K562 (cell line): ENCODE measurements at regions not wholly inside any gene's neighbourhood (a gene's known extent, or its start where the extent isn't known, plus 50 kb on each side); places are given as distances from the start of the nearest gene placed in this dataset.

ENCODE experiments used
- ATAC-seq: fragments of 200-7000 bp; cut with Tn5 transposase; 3 replicates; pipeline ENCODE4 v1.9.1; 2020; ENCODE audit warnings: moderate library complexity
- BruUV-seq: library from RNA; stranded (reverse); fragments of 400-500 nt; replicated peaks from 2 replicates; lab custom pipeline; 2021; lab: Mats Ljungman, UMichigan
- CTCF ChIA-PET: fragments of 300-600 bp; formaldehyde crosslinking; extraction: SDS; loops from one replicate; lab custom pipeline; 2021; ENCODE audit warnings: low intra/inter-chr PET ratio; lab: Yijun Ruan, JAX
- POLR2A ChIA-PET: fragments of 300-600, 350-650 bp; sonication (Branson Sonifier 250); formaldehyde crosslinking; extraction: SDS; loops from one replicate; lab custom pipeline; 2021; ENCODE audit warnings: antibody characterized with exemption, inconsistent platforms; lab: Yijun Ruan, JAX
- DNase-seq, 4 experiments: peaks; one replicate each; pipeline versions ENCODE4 v3.0.0 to v3.0.0-alpha.2; 2011 to 2018; ENCODE audit warnings: low spot score in 3 of 4, mixed read lengths in 3 of 4; ENCODE audit errors: extremely low read depth in 1 of 4
- FAIRE-seq: peaks from 2 replicates; lab custom pipeline; 2011; peaks lifted over from hg19 to GRCh38; lab: Jason Lieb, UNC
- H2AFZ ChIP-seq: 2 replicates; pipeline ENCODE4 v1.6.0; 2011; ENCODE audit warnings: low read depth, low read length, control low read depth, inconsistent platforms
- H3K27ac ChIP-seq: fragments of 200-600 bp; 3 replicates; pipeline ENCODE4 v1.8.0; 2011; ENCODE audit warnings: low read depth, mild to moderate bottlenecking, control low read depth, inconsistent platforms, low read length, moderate library complexity, mixed read lengths; ENCODE audit errors: extremely low read depth
- H3K27me3 ChIP-seq, 2 experiments: fragments of 300-600 bp in 1 of 2; 2 replicates in 1 of 2; 3 replicates in 1 of 2; pipeline versions ENCODE4 v1.6.0 to v1.8.0; 2011; ENCODE audit warnings: inconsistent platforms in 2 of 2, low read length in 2 of 2, mild to moderate bottlenecking in 1 of 2, mixed read lengths in 1 of 2, moderate library complexity in 1 of 2; ENCODE audit not compliant: control insufficient read depth in 2 of 2, insufficient read depth in 2 of 2
- H3K36me3 ChIP-seq: fragments of 300-600 bp; 3 replicates; pipeline ENCODE4 v1.8.0; 2011; ENCODE audit warnings: mild to moderate bottlenecking, low read length, inconsistent platforms; ENCODE audit not compliant: control insufficient read depth, insufficient read depth
- H3K4me1 ChIP-seq, 2 experiments: fragments of 200-600 bp in 1 of 2; replicated peaks in 1 of 2; 2 replicates in 1 of 2; 3 replicates in 1 of 2; pipeline versions ENCODE4 v1.5.1 to v1.8.0; 2011; ENCODE audit warnings: inconsistent platforms in 2 of 2, low read length in 2 of 2, mild to moderate bottlenecking in 1 of 2, mixed read lengths in 1 of 2, moderate library complexity in 1 of 2; ENCODE audit not compliant: control insufficient read depth in 2 of 2, insufficient read depth in 2 of 2
- H3K4me2 ChIP-seq: 2 replicates; pipeline ENCODE4 v1.6.1; 2011; ENCODE audit warnings: low read length, control low read depth, inconsistent platforms, mixed read lengths; ENCODE audit not compliant: insufficient read depth
- H3K4me3 ChIP-seq: fragments of 200-600 bp; sonication (generic), shearing (Covaris generic); 2 replicates; pipeline ENCODE4 v1.5.1; 2016; ENCODE audit warnings: control low read depth, inconsistent platforms
- H3K79me2 ChIP-seq: fragments of 200-600 bp; 3 replicates; pipeline ENCODE4 v1.8.0; 2011; ENCODE audit warnings: low read length, inconsistent platforms; ENCODE audit not compliant: control insufficient read depth, insufficient read depth
- H3K9ac ChIP-seq, 2 experiments: 2 replicates each; pipeline versions ENCODE4 v1.6.0 to v1.6.1; 2011; ENCODE audit warnings: low read depth in 2 of 2, low read length in 2 of 2, control low read depth in 1 of 2, inconsistent platforms in 1 of 2, mild to moderate bottlenecking in 1 of 2, mixed read lengths in 1 of 2; ENCODE audit not compliant: insufficient read depth in 1 of 2
- H3K9me1 ChIP-seq: one replicate; pipeline ENCODE4 v1.6.0; 2011; ENCODE audit warnings: inconsistent platforms, mild to moderate bottlenecking, low read length, moderate library complexity; ENCODE audit not compliant: control insufficient read depth, insufficient read depth
- H3K9me3 ChIP-seq: replicated peaks from 2 replicates; pipeline ENCODE4 v1.5.1; 2011; ENCODE audit warnings: low read depth, low read length, inconsistent platforms; ENCODE audit not compliant: control insufficient read depth, insufficient read depth
- H4K20me1 ChIP-seq: replicated peaks from 2 replicates; pipeline ENCODE4 v1.6.1; 2011; ENCODE audit warnings: low read length, inconsistent platforms, mixed read lengths; ENCODE audit not compliant: control insufficient read depth, insufficient read depth
- CBFA2T2 ChIP-seq: fragments of 450-650 bp; conservative IDR thresholded peaks from 2 replicates; pipeline ENCODE4 v1.6.1; 2017; ENCODE audit warnings: mild to moderate bottlenecking
- CBFA2T3 ChIP-seq: fragments of 450-650 bp; IDR thresholded peaks from 2 replicates; pipeline ENCODE4 v1.6.1; 2017
- ESRRB ChIP-seq: fragments of 250-450 bp; sonication (Bioruptor Pico); IDR thresholded peaks from 2 replicates; pipeline ENCODE4 v1.5.0; 2020; ENCODE audit warnings: mild to moderate bottlenecking, moderate library complexity, borderline replicate concordance
- HIVEP1 ChIP-seq: fragments of 250-450 bp; sonication (Bioruptor Pico); IDR thresholded peaks from 2 replicates; pipeline ENCODE4 v1.4.0; 2020; ENCODE audit warnings: mild to moderate bottlenecking
- TAF15 ChIP-seq: fragments of 200-400 bp; formaldehyde crosslinking; IDR thresholded peaks from 2 replicates; pipeline ENCODE4 v1.6.1; 2017; ENCODE audit warnings: mild to moderate bottlenecking, low read depth, low read length, moderate library complexity
- ZBED1 ChIP-seq: IDR thresholded peaks from 2 replicates; pipeline ENCODE4 v1.6.1; 2014
- WGBS: fragments of 100-300 bp; shearing (Covaris generic); methylation state at CpG from one replicate; pipeline ENCODE4 v1.1.6; 2016; ENCODE audit warnings: low coverage, mixed read lengths; ENCODE audit not compliant: insufficient coverage; ENCODE audit errors: missing lambda C conversion rate; 5-methylcytosine and 5-hydroxymethylcytosine counted together
- in situ Hi-C: fragments of 300-500 bp; cut with MboI; formaldehyde crosslinking; loops from 4 replicates; pipeline ENCODE4 v1.15.0; 2018; ENCODE audit warnings: inconsistent platforms, mixed read lengths
- intact Hi-C: fragments of 100-400 bp; cut with micrococcal nuclease; formaldehyde crosslinking; loops from 2 replicates; pipeline ENCODE4 v1.14.2; 2022
- TF ChIP-seq, protein P1 (sequence below), 2 experiments: fragments of 450-650 bp in 1 of 2; IDR thresholded peaks; 2 replicates each; pipeline ENCODE4 v1.6.1; 2011 to 2017; ENCODE audit warnings: low read depth in 2 of 2, antibody characterized with exemption in 1 of 2, borderline replicate concordance in 1 of 2, low read length in 1 of 2, mild to moderate bottlenecking in 1 of 2, mixed read lengths in 1 of 2; ENCODE audit not compliant: control insufficient read depth in 1 of 2

GRCh38 chr1:157193219-157193618, 55.0 kb upstream of the ETV3 start:
- 0% methylated on average over 1 of the region's 1 CpG for WGBS
- CTCF ChIA-PET, result interaction anchor here (0.5 to 4.3 kb wide), 8 partner anchors 114 to 840 kb away, joined by 3 to 35 read pairs (median 4); no protein-coding TSS in a partner anchor
- Histone ChIP-seq H3K36me3 (no peaks in the 10 kb centered on the region), H3K27ac (no peak overlapping the region), H3K4me2 (no peak overlapping the region), H3K79me2 (no peaks in the 10 kb centered on the region), H3K4me3 (no peak overlapping the region), H2AFZ (no peak overlapping the region), H3K9ac (no peak overlapping the region), H3K9me3 (no peaks in the 10 kb centered on the region), H3K9me1 (no peaks in the 10 kb centered on the region), H3K4me1 (peaks cover 2 to 11% of the 10 kb centered on the region in 2 experiments; a peak in 1 of 5 replicates)
- no TSS peak for BruUV-seq
- DNase-seq (no peak), ATAC-seq (no peak), FAIRE-seq (no peak)
- in situ Hi-C loops, result loop anchor here (5.0 kb wide), 1 partner anchor 299 kb away; no protein-coding TSS in a partner anchor
- POLR2A ChIA-PET, result no interaction called here
- intact Hi-C loops, result loop anchor here (1.0 to 5.0 kb wide), 3 partner anchors 184 to 304 kb away; no protein-coding TSS in a partner anchor
- TF ChIP-seq CBFA2T3 (no peak), TAF15 (no peak), CBFA2T2 (no peak), ESRRB (CRISPR knock-in tag) (no peak), ZBED1 (no peak), HIVEP1 (no peak)
- TF ChIP-seq, protein P1, sequence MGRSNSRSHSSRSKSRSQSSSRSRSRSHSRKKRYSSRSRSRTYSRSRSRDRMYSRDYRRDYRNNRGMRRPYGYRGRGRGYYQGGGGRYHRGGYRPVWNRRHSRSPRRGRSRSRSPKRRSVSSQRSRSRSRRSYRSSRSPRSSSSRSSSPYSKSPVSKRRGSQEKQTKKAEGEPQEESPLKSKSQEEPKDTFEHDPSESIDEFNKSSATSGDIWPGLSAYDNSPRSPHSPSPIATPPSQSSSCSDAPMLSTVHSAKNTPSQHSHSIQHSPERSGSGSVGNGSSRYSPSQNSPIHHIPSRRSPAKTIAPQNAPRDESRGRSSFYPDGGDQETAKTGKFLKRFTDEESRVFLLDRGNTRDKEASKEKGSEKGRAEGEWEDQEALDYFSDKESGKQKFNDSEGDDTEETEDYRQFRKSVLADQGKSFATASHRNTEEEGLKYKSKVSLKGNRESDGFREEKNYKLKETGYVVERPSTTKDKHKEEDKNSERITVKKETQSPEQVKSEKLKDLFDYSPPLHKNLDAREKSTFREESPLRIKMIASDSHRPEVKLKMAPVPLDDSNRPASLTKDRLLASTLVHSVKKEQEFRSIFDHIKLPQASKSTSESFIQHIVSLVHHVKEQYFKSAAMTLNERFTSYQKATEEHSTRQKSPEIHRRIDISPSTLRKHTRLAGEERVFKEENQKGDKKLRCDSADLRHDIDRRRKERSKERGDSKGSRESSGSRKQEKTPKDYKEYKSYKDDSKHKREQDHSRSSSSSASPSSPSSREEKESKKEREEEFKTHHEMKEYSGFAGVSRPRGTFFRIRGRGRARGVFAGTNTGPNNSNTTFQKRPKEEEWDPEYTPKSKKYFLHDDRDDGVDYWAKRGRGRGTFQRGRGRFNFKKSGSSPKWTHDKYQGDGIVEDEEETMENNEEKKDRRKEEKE (IDR thresholded peaks at IDR 0.05; ENCODE audit: borderline replicate concordance in 1 of 2, control insufficient read depth in 1 of 2, low read depth in 2 of 2, low read length in 1 of 2), result no peak
- TF ChIP-seq, all 486 proteins: peak for 0
- no peaks in the 10 kb centered on the region for H4K20me1 ChIP-seq
- peaks cover 13 to 34% of the 10 kb centered on the region in 2 experiments; a peak in 4 of 5 replicates for H3K27me3 ChIP-seq
